H9 (cell line): ENCODE measurements at regions not wholly inside any gene's neighbourhood (a gene's known extent, or its start where the extent isn't known, plus 50 kb on each side); places are given as distances from the start of the nearest gene placed in this dataset.

ENCODE experiments used
- DNase-seq: peaks from one replicate; pipeline ENCODE4 v3.0.0-alpha.2; 2017
- H2AFZ ChIP-seq: one replicate; pipeline ENCODE4 v1.6.1; 2013; ENCODE audit warnings: mild to moderate bottlenecking, low read length, control low read depth, moderate library complexity
- H2AK5ac ChIP-seq: 2 replicates; pipeline ENCODE4 v1.6.1; 2013; ENCODE audit warnings: low read length, control low read depth, mixed read lengths; ENCODE audit not compliant: insufficient read length
- H2BK120ac ChIP-seq: one replicate; pipeline ENCODE4 v1.6.1; 2013; ENCODE audit warnings: low read depth, mild to moderate bottlenecking, low read length, control low read depth, inconsistent platforms; ENCODE audit not compliant: poor library complexity, severe bottlenecking
- H2BK12ac ChIP-seq: 2 replicates; pipeline ENCODE4 v1.6.1; 2013; ENCODE audit warnings: low read length, control low read depth, mixed read lengths, low read depth; ENCODE audit not compliant: insufficient read length
- H2BK15ac ChIP-seq: 2 replicates; pipeline ENCODE4 v1.6.1; 2013; ENCODE audit warnings: low read depth, low read length, control low read depth
- H2BK20ac ChIP-seq: one replicate; pipeline ENCODE4 v1.6.1; 2013; ENCODE audit warnings: low read depth, mild to moderate bottlenecking, low read length, control low read depth, inconsistent platforms; ENCODE audit not compliant: poor library complexity, severe bottlenecking
- H2BK5ac ChIP-seq: 2 replicates; pipeline ENCODE4 v1.6.1; 2013; ENCODE audit warnings: low read length, control low read depth, mixed read lengths; ENCODE audit not compliant: insufficient read length
- H3K14ac ChIP-seq: 2 replicates; pipeline ENCODE4 v1.6.1; 2013; ENCODE audit warnings: low read length, control low read depth; ENCODE audit not compliant: insufficient read depth
- H3K18ac ChIP-seq: 2 replicates; pipeline ENCODE4 v1.6.1; 2013; ENCODE audit warnings: low read depth, mild to moderate bottlenecking, mixed read lengths, low read length, control low read depth; ENCODE audit not compliant: insufficient read length
- H3K23ac ChIP-seq: 2 replicates; pipeline ENCODE4 v1.6.1; 2013; ENCODE audit warnings: low read length, control low read depth, mixed read lengths, low read depth; ENCODE audit not compliant: insufficient read length
- H3K23me2 ChIP-seq: 2 replicates; pipeline ENCODE4 v1.6.1; 2013; ENCODE audit warnings: low read depth, mild to moderate bottlenecking, mixed read lengths, low read length, control low read depth; ENCODE audit not compliant: insufficient read length, poor library complexity, severe bottlenecking
- H3K27ac ChIP-seq: 2 replicates; pipeline ENCODE4 v1.5.1; 2013; ENCODE audit warnings: low read length, control low read depth, mixed read lengths, low read depth; ENCODE audit not compliant: insufficient read length
- H3K27me3 ChIP-seq: 2 replicates; pipeline ENCODE4 v1.6.1; 2013; ENCODE audit warnings: low read length, control low read depth, inconsistent platforms; ENCODE audit not compliant: insufficient read depth
- H3K4ac ChIP-seq: 2 replicates; pipeline ENCODE4 v1.6.1; 2013; ENCODE audit warnings: low read depth, mild to moderate bottlenecking, control low read depth, inconsistent platforms, low read length, moderate library complexity
- H3K4me1 ChIP-seq: 2 replicates; pipeline ENCODE4 v1.6.1; 2013; ENCODE audit warnings: low read length, control low read depth, inconsistent platforms; ENCODE audit not compliant: insufficient read depth
- H3K4me2 ChIP-seq: 2 replicates; pipeline ENCODE4 v1.6.1; 2013; ENCODE audit warnings: low read length, control low read depth, mixed read lengths; ENCODE audit not compliant: insufficient read length, insufficient read depth
- H3K56ac ChIP-seq: 2 replicates; pipeline ENCODE4 v1.6.1; 2013; ENCODE audit warnings: low read depth, mild to moderate bottlenecking, mixed read lengths, low read length, control low read depth; ENCODE audit not compliant: insufficient read length
- H3K79me1 ChIP-seq: 2 replicates; pipeline ENCODE4 v1.6.1; 2013; ENCODE audit warnings: low read depth, mild to moderate bottlenecking, moderate library complexity, low read length, control low read depth, inconsistent platforms; ENCODE audit not compliant: insufficient read depth, poor library complexity, severe bottlenecking
- H3K79me2 ChIP-seq: 2 replicates; pipeline ENCODE4 v1.6.1; 2013; ENCODE audit warnings: low read length, control low read depth, inconsistent platforms; ENCODE audit not compliant: insufficient read depth
- H3K9ac ChIP-seq: 2 replicates; pipeline ENCODE4 v1.6.1; 2013; ENCODE audit warnings: low read length, control low read depth, mixed read lengths; ENCODE audit not compliant: insufficient read length; ENCODE audit errors: extremely low read depth
- H3K9me3 ChIP-seq: one replicate; pipeline ENCODE4 v1.6.1; 2013; ENCODE audit warnings: low read depth, low read length, inconsistent platforms; ENCODE audit not compliant: control insufficient read depth
- H3T11ph ChIP-seq: one replicate; pipeline ENCODE4 v1.6.1; 2013; ENCODE audit warnings: mild to moderate bottlenecking, low read length, control low read depth, inconsistent platforms
- H4K20me1 ChIP-seq: one replicate; pipeline ENCODE4 v1.6.1; 2013; ENCODE audit not compliant: control insufficient read depth, insufficient read length, insufficient read depth
- H4K5ac ChIP-seq: 2 replicates; pipeline ENCODE4 v1.6.1; 2013; ENCODE audit warnings: low read depth, mild to moderate bottlenecking, mixed read lengths, low read length, control low read depth; ENCODE audit not compliant: insufficient read length
- H4K8ac ChIP-seq: replicated peaks from 2 replicates; pipeline ENCODE4 v1.6.1; 2013; ENCODE audit warnings: low read length, control low read depth, mixed read lengths, low read depth; ENCODE audit not compliant: insufficient read length
- H4K91ac ChIP-seq: 2 replicates; pipeline ENCODE4 v1.6.1; 2013; ENCODE audit warnings: low read depth, mild to moderate bottlenecking, moderate library complexity, mixed read lengths, low read length, control low read depth; ENCODE audit not compliant: insufficient read length
- H3K27ac Mint-ChIP-seq, 3 experiments: 2 replicates in 2 of 3; 3 replicates in 1 of 3; pipeline ENCODE4 v1.8.0; 2020 to 2021; ENCODE audit warnings: mixed read lengths in 3 of 3, mild to moderate bottlenecking in 1 of 3, moderate library complexity in 1 of 3
- H3K27me3 Mint-ChIP-seq: 2 replicates; pipeline ENCODE4 v1.8.0; 2021; ENCODE audit warnings: low read depth, mild to moderate bottlenecking, moderate library complexity, mixed read lengths
- H3K36me3 Mint-ChIP-seq, 3 experiments: 2 replicates in 2 of 3; 3 replicates in 1 of 3; pipeline ENCODE4 v1.8.0; 2020 to 2021; ENCODE audit warnings: low read depth in 3 of 3, mixed read lengths in 3 of 3; ENCODE audit not compliant: insufficient read depth in 1 of 3
- H3K4me1 Mint-ChIP-seq, 2 experiments: 2 replicates each; pipeline ENCODE4 v1.8.0; 2020; ENCODE audit warnings: mixed read lengths in 2 of 2
- H3K4me3 Mint-ChIP-seq, 2 experiments: 2 replicates in 1 of 2; 3 replicates in 1 of 2; pipeline ENCODE4 v1.8.0; 2020 to 2021; ENCODE audit warnings: mild to moderate bottlenecking in 2 of 2, mixed read lengths in 2 of 2, moderate library complexity in 1 of 2
- H3K9me3 Mint-ChIP-seq, 2 experiments: 2 replicates in 1 of 2; 3 replicates in 1 of 2; pipeline ENCODE4 v1.8.0; 2020; ENCODE audit warnings: mild to moderate bottlenecking in 2 of 2, mixed read lengths in 2 of 2, moderate library complexity in 1 of 2
- WGBS: extraction: QIAGEN DNeasy Blood & Tissue Kit; methylation state at CpG from one replicate; pipeline ENCODE4 v1.1.7; 2013; ENCODE audit warnings: missing lambda C conversion rate, low lambda C conversion rate, mixed read lengths; ENCODE audit not compliant: insufficient read length; ENCODE audit errors: extremely low coverage; 5-methylcytosine and 5-hydroxymethylcytosine counted together
- TF ChIP-seq, protein P1 (sequence below): fragments of 200-600 bp; sonication (generic); conservative IDR thresholded peaks from 3 replicates; pipeline ENCODE4 v1.8.0; 2021; ENCODE audit warnings: antibody characterized with exemption, mild to moderate bottlenecking

DNA sequence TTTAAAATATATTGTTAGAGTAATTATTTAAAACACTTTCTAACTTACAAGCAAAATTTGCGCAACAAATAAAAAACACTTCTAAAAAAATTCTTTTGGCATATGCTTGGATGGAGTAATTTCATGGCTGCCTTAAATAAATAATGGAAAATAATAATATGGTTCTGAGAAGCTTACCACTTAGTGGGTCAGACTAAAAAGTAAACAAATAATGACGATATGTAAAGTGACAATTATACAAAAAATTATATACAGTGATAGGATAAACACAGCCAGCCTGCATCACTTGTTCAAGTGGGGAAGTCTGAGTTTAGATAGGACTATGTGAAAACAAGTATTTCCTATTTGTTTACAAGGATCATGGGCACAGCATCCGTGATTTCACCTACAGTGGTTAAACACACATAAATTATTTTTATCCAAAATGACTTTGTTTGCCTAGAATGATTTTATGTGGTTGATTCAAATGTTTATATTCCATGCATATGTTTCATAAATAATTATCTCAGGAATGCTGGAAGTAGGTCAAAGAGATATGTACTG is 141.7 kb upstream of the SEMA3D start:
- no peak overlapping the region for H3K9ac ChIP-seq
- DNase-seq, result no peak
- WGBS, result no CpG with 5 or more reads among the region's 3 CpGs
- H3K4me1 ChIP-seq, result no peaks in the 10 kb centered on the region
- H3K79me1 ChIP-seq, result no peaks in the 10 kb centered on the region
- Mint-ChIP-seq H3K4me1 (no peaks in the 10 kb centered on the region), H3K36me3 (no peaks in the 10 kb centered on the region), H3K27me3 (no peaks in the 10 kb centered on the region), H3K9me3 (no peaks in the 10 kb centered on the region), H3K27ac (no peak overlapping the region), H3K4me3 (no peak overlapping the region)
- H2BK20ac ChIP-seq, result no peak overlapping the region
- no peak overlapping the region for H3K56ac ChIP-seq
- no peak overlapping the region for H3K4ac ChIP-seq
- H3T11ph ChIP-seq, result no peak overlapping the region
- no peak overlapping the region for H2AK5ac ChIP-seq
- H3K23me2 ChIP-seq, result no peaks in the 10 kb centered on the region
- H2BK12ac ChIP-seq, result no peak overlapping the region
- no peaks in the 10 kb centered on the region for H3K27me3 ChIP-seq
- H2BK15ac ChIP-seq, result no peak overlapping the region
- H3K23ac ChIP-seq, result no peak overlapping the region
- H3K9me3 ChIP-seq, result no peaks in the 10 kb centered on the region
- no peak overlapping the region for H4K91ac ChIP-seq
- no peak overlapping the region for H3K18ac ChIP-seq
- no peak overlapping the region for H4K5ac ChIP-seq
- H2AFZ ChIP-seq, result no peak overlapping the region
- H3K79me2 ChIP-seq, result no peaks in the 10 kb centered on the region
- no peak overlapping the region for H2BK120ac ChIP-seq
- no peak overlapping the region for H3K27ac ChIP-seq
- no peak overlapping the region for H2BK5ac ChIP-seq
- TF ChIP-seq, protein P1, sequence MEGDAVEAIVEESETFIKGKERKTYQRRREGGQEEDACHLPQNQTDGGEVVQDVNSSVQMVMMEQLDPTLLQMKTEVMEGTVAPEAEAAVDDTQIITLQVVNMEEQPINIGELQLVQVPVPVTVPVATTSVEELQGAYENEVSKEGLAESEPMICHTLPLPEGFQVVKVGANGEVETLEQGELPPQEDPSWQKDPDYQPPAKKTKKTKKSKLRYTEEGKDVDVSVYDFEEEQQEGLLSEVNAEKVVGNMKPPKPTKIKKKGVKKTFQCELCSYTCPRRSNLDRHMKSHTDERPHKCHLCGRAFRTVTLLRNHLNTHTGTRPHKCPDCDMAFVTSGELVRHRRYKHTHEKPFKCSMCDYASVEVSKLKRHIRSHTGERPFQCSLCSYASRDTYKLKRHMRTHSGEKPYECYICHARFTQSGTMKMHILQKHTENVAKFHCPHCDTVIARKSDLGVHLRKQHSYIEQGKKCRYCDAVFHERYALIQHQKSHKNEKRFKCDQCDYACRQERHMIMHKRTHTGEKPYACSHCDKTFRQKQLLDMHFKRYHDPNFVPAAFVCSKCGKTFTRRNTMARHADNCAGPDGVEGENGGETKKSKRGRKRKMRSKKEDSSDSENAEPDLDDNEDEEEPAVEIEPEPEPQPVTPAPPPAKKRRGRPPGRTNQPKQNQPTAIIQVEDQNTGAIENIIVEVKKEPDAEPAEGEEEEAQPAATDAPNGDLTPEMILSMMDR, result no peak
- H3K14ac ChIP-seq, result no peak overlapping the region
- H3K4me2 ChIP-seq, result no peak overlapping the region
- H4K20me1 ChIP-seq, result no peaks in the 10 kb centered on the region
- H4K8ac ChIP-seq, result no peak overlapping the region
